Inflammatory macrophage (primary cell): ENCODE measurements at regions not wholly inside any gene's neighbourhood (a gene's known extent, or its start where the extent isn't known, plus 50 kb on each side); places are given as distances from the start of the nearest gene placed in this dataset.

ENCODE experiments used
- DNase-seq, 2 donors: peaks; one replicate each; pipeline ENCODE4 v3.0.0-alpha.2; 2020 to 2022

- DNase-seq: no peak
Observed at GRCh38 chr13:68023838-68024581, 793.9 kb upstream of the PCDH9 start.

DNA sequence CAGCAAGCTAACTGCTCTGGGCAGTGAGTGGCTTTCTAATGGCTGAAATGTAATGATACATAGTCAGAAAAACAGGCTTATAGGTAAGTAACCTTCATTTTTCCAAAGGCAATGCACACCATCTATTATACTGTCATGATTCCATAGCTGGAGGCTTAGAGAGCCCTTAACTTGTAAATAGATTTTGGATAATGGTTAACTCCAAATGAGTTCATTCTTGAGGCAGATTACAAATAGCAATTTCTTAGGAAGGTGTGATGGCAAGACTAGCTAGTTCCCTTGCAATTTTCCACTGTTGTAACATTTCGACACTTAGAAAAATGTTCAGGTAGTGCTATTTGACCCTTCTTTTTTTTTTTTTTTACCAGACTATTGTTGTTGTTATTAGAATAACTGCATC, 789.8 kb upstream of the PCDH9 start:
- DNase-seq: no peak

DNA sequence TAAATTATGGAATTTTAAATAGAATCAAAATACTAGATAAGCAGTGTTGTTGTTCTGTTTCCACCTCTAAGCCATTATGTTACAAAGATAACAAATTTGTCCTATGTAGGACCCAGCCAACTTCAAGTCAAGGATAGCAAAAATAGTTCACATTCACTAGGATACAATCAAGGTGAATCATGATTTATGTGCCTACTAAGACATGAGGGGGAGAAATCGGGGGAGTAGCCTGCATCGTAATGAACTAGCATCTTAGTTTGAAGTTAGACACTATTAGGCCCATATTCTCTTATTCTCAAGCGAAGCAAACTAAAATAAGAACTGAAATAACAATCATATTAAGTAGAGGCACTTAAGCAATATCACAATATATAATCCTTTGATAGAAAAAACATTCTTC, 779.4 kb upstream of the PCDH9 start:
- no peak for DNase-seq

- DNase-seq: no peak
Observed at GRCh38 chr13:68007576-68007975, 777.4 kb upstream of the PCDH9 start.

GRCh38 chr13:67996101-67996500, 766.0 kb upstream of the PCDH9 start:
- DNase-seq: no peak

DNA sequence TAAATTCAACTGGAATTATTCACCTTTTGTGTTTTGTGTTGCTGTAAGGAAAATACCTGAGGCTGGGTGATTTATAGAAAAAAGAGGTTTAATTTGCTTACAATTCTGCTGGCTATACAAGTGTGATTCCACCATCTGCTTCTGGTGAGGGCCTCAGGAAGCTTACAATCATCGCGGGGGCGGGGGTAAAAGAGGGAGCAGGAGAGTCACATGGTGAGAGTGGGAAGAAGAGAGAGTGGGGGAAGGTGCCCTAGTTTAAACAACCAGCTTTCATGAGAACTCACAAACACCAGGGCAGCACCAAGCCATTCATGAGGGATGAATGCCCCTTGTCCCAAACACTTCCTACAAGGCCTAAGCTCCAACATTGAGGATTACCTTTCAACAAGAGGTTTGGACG, 760.7 kb upstream of the PCDH9 start:
- no peak for DNase-seq

- DNase-seq: no peak
Observed at GRCh38 chr13:67986234-67986633, 756.1 kb upstream of the PCDH9 start.

DNA sequence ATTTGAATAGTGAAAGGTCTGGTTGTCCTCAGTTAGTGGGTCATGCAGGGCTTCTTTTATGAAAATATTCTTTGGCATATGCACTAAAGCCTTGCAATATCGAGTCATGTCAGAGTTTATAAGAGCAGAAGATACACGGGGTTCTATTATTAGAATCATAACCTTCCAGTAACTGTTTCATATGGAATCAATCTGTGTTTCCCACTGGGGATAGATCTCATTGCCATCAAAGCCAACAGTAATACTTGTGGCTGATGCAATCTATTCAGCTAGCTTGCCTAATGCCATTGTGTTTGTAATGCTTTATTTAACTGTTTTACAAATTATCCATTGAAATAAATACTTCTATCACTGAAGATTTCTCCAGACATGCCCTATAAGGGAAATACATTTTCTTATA, 746.9 kb upstream of the PCDH9 start:
- DNase-seq: no peak

- no peak for DNase-seq
Observed at GRCh38 chr13:67971291-67971690, 741.2 kb upstream of the PCDH9 start.

DNA sequence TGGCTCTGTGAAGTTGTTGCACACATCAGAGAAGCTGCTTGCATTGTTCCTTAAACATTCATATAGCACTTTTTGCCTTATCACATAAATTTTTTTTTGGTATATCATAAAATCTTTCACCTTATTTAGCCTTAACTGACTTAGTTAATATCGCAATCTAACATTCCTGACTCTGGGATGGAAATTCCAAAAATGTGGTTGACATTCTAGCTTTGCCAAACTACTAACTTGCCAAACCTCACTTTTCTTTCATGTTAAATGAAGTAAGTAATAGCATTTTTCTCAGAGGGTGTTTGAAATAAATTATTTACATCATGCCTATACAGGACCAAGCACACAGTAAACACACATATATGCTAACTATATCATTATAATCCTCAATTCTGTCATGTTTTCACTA, 736.9 kb upstream of the PCDH9 start:
- DNase-seq: no peak

DNA sequence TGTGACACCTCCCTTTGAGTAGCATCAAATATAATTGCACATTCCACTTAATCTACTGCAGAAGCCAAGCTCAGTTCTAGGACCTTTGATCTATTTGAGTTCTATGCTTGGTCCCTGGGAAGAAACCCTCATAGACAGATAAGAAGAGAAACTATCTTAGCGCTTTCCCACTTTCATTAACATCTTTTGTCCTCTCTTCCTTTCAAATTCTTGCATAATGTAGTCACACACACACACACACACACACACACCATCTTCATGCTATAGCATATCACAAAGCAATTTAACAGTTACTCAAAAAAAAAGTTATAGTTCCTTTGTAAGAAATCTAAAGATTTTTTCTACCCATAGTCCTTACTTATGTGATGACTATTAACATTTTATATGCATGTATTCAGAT, 735.9 kb upstream of the PCDH9 start:
- DNase-seq: no peak

DNA sequence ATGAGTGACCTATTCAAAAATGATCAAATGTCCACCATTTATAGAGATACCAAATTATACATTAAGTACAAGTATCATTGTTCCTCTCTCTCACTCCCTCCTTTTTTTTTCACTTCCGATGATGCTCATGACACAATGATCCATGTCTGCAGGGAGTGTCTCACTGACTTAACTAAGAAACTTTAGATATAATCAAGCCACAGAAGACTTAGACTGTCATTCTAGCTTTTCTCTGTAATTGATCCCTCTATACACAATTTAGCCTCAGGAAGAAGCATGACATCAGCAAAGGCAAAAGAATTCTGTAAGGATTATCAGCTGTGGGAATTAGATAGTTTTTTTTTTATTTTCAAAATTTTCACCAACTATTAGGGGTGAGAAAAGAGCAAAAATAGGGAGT, 734.9 kb upstream of the PCDH9 start:
- DNase-seq: no peak

DNA sequence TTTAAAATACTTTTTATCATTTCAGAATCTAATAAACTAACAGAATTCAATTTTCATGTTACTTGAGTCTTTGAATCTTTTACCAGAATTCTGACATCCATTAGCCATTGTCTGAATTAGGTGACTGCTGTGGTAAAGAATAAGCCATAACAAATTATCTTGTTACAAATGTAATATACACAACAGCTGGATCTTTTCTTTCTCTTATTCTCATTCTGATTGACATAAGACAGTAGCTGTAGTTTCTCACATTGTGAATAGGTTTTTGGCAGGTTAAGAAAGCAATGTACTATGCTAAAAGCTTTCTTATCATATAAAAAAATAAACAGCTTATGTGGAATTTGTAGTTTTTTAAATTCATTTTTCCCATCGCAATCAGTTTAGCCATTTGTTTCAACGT, 734.0 kb upstream of the PCDH9 start:
- DNase-seq: no peak

DNA sequence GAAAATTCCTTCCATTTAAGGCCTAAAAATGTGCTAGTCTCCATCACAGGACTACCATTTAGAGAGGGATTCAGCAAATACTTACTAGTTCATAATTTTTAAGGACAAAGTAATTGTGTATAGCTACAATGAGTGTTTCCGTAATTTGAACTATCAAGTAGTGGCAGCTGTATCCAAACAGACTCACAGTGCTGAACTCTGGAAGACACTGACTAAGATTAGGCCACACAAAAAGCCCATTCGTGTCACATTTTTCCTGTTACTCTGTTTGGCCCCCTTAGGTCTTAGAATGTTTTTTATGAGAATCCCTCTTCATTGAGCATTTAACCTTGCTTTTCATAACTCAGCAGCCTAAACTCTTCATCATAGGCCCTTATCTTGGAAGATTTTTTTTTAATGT, 731.2 kb upstream of the PCDH9 start:
- DNase-seq: no peak

DNA sequence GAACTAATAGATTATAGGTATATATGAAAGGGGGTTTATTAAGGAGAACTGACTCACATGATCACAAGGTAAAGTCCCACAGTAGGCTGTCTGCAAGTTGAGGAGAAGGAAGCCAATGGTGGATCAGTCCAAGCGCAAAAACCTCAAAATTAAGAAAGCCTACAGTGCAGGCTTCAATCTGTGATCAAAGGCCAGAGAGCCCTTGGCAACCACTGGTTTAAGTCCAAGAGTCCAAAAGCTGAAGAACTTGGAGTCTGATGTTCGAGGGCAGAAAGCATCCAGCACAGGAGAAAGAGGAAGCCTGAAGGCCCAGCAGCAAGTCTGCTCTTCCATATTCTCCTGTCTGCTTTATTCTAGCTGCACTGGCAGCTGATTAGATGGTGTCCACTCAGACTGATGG, 721.3 kb upstream of the PCDH9 start:
- DNase-seq: no peak

DNA sequence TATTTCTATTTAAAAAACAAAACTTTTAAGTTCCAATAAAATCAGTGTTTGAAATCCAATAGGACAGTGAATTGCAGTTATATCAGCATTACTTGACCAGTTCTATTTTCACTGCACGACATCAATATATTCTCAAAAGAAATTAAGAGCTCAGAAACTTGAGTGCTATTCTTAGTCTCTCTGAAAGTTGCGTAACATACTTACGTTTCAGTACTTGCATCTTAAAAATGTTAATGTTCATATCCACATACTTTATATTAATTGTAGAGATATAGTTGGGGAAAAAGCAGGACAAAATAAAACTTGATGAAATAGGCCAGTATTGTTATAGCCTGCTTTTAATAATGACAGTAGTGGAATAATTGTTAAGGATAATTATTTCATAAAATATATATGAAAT, 720.5 kb upstream of the PCDH9 start:
- DNase-seq: no peak

- no peak for DNase-seq
Observed at GRCh38 chr13:67946131-67946530, 716.0 kb upstream of the PCDH9 start.

GRCh38 chr13:67943116-67943515, 713.0 kb upstream of the PCDH9 start:
- DNase-seq: no peak

DNA sequence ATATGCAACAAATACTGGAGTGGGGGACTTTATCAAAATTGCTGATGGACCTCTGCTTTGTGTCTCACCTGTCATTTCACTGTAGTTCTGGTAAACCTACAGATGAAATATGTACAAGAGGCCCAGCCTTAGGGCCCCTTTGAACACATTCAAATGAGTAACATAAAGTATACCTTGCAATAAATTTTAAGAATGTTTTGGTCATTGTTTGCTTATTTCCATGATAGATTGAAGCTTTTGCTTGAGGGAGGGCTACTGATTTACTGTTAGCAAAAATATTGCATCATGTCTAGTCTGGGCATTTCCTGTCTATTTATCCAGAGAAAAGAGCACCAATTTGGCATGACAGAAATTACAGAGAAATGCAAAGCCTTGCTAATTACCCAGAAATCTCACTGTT, 705.5 kb upstream of the PCDH9 start:
- no peak for DNase-seq

DNA sequence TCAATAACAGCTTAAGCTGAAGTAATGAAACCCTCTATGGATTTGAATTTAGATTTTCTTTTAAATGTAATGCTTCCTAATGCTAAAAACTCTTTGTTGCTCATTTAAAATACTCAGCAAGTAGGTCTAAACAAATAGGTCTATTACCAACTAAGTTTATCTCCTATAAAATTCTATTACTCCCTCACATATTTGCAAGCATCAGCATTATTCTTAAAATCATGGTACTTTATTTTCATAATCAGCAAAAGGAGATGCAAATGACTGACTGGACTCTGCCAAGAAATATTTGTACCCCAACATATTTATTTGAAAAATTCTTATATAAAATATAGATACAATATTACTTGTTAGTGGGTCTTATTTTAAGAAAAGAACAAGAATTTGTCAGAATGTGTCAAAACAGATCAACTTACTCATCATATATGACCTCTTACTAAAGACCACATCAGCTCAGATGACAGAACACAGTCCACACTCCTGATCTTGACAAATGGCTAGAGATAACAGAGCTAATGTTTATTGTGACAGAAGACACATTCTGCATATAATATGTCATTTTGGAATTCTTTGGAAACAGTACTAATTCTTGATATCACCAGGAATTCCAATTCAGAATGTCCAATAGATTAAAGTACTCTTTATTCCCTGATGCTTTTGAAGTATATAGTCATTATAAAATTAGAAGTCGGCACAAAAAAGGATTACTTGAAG, 704.6 kb upstream of the PCDH9 start:
- no peak for DNase-seq

DNA sequence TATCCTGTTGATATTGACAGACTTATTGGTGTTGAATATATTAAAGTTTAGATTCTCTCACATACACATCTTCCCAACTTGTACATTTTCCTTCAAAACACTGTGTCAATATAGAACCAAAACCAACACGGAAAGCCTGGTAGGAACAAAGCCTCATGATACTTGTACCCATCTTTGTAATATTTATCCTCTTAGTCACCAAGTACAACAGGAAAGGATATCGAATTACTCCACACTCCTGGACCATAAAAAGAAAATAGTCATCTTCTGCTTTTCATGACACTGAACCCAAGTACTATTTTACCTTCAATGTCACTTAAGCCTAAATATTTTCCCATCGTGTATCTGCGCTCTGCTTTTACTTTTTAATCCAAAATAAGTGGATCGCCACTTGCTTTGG, 702.9 kb upstream of the PCDH9 start:
- no peak for DNase-seq

DNA sequence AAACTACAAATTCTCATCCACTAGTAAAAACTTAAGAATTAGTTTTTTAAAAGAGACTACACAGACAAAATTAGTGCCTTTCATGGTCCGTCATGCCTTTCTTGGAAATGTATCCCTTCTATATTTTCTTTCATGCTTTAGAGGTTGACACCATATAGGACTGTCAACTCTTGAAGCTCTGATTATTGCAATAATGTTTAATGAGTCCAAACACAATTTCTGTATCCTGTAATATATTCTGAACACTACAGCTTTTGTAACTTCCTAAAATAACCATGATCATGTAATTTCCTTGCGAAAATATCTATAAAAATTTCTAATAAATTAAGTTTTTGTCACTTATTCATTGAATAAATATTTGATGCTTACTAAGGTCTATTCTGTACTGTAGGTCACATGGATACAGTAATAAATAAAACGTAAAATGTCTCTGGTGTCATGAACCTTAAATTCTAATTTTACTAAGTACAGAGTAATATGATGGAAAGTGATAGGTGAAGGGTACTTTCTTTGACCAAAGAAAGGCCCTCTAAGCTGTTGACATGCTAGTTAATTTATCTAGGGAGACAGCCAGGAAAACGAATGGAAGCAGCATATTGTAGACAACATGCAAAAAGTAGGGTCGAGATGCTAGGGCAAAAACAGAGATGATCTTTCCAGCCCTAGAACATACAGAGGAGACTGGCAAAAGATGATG, 687.3 kb upstream of the PCDH9 start:
- no peak for DNase-seq

DNA sequence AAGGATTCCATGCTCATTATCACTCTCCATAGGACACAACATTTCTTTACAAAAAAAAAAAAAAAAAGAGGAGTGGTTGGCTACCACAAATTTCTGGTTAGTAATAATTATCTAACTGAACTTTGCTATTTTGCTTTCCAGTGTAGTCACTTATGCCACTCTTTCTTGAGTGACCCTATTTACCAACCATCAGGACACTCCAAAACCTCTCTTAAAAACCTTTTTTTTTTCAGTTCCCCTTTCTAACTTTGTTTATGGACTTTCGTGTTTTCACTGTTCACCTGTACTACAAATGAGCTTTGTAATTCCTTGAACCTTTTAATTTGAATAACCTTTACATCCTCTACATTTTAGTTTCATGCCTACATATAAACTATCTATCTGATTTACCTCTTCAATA, 686.5 kb upstream of the PCDH9 start:
- no peak for DNase-seq

GRCh38 chr13:67914535-67914934, 684.4 kb upstream of the PCDH9 start:
- DNase-seq: no peak
